Fibroblast of lung (primary cell): ENCODE measurements at regions not wholly inside any gene's neighbourhood (a gene's known extent, or its start where the extent isn't known, plus 50 kb on each side); places are given as distances from the start of the nearest gene placed in this dataset.
"Not testable (repeated sequence)": the region's sequence is repeated elsewhere in the genome, so short reads cannot be mapped to it uniquely, and the experiment has no call there.

Source experiments
- DNase-seq, 2 donors: peaks; one replicate each; pipeline versions ENCODE4 v3.0.0 to v3.0.0-alpha.2; 2010; ENCODE audit warnings: low read depth in 2 of 2
- H2AFZ ChIP-seq: 2 replicates; pipeline ENCODE4 v1.5.1; 2012; ENCODE audit warnings: low read length, control low read depth, inconsistent platforms
- H3K27ac ChIP-seq: 2 replicates; pipeline ENCODE4 v1.5.1; 2011; ENCODE audit warnings: low read length, control low read depth; ENCODE audit not compliant: insufficient read depth
- H3K27me3 ChIP-seq: 2 replicates; pipeline ENCODE4 v1.5.1; 2011; ENCODE audit warnings: mild to moderate bottlenecking, low read length; ENCODE audit not compliant: control insufficient read depth, insufficient read depth
- H3K36me3 ChIP-seq: 2 replicates; pipeline ENCODE4 v1.5.1; 2011; ENCODE audit warnings: low read length; ENCODE audit not compliant: control insufficient read depth, insufficient read depth
- H3K4me1 ChIP-seq: 2 replicates; pipeline ENCODE4 v1.5.1; 2011; ENCODE audit warnings: low read length; ENCODE audit not compliant: control insufficient read depth, insufficient read depth; ENCODE audit errors: extremely low read depth
- H3K4me2 ChIP-seq: 2 replicates; pipeline ENCODE4 v1.5.1; 2011; ENCODE audit warnings: low read length, control low read depth; ENCODE audit not compliant: insufficient read depth; ENCODE audit errors: extremely low read depth
- H3K4me3 ChIP-seq, 4 experiments: fragments of 200-600 bp in 1 of 4; sonication (generic) in 1 of 4; replicated peaks in 1 of 4; 2 replicates each; pipeline ENCODE4 v1.5.1; 2011 to 2016; ENCODE audit warnings: low read length in 4 of 4, low read depth in 3 of 4, mild to moderate bottlenecking in 3 of 4, control low read depth in 2 of 4, inconsistent platforms in 1 of 4, mixed read lengths in 1 of 4; ENCODE audit not compliant: insufficient read depth in 1 of 4; ENCODE audit errors: control extremely low read depth in 1 of 4
- H3K79me2 ChIP-seq: 2 replicates; pipeline ENCODE4 v1.5.1; 2012; ENCODE audit warnings: mild to moderate bottlenecking, low read length, inconsistent platforms; ENCODE audit not compliant: control insufficient read depth, insufficient read depth
- H3K9ac ChIP-seq: 2 replicates; pipeline ENCODE4 v1.5.1; 2011; ENCODE audit warnings: mild to moderate bottlenecking, low read length, control low read depth; ENCODE audit not compliant: insufficient read depth
- H3K9me3 ChIP-seq: 2 replicates; pipeline ENCODE4 v1.5.1; 2012; ENCODE audit warnings: low read depth, low read length; ENCODE audit not compliant: control insufficient read depth, insufficient read depth
- H4K20me1 ChIP-seq: 2 replicates; pipeline ENCODE4 v1.5.1; 2011; ENCODE audit warnings: low read length; ENCODE audit not compliant: control insufficient read depth, insufficient read depth; ENCODE audit errors: extremely low read depth
- CTCF ChIP-seq, 2 donors: IDR thresholded peaks in 1 of 2; conservative IDR thresholded peaks in 1 of 2; 1 replicate in 1 of 2; 2 replicates in 1 of 2; pipeline ENCODE4 v1.5.1; 2011 to 2012; ENCODE audit warnings: low read length in 2 of 2, control low read depth in 1 of 2, inconsistent platforms in 1 of 2, low read depth in 1 of 2, mild to moderate bottlenecking in 1 of 2
- EZH2 ChIP-seq: IDR thresholded peaks from 2 replicates; pipeline ENCODE4 v1.5.1; 2012; ENCODE audit warnings: low read length, control low read depth, mild to moderate bottlenecking; ENCODE audit errors: missing control alignments

GRCh38 chr4:85132117-85132516 is 165.6 kb upstream of the WDFY3 start:
- no peaks in the 10 kb centered on the region for H3K79me2 ChIP-seq
- H3K4me1 ChIP-seq = no peaks in the 10 kb centered on the region
- H4K20me1 ChIP-seq = no peaks in the 10 kb centered on the region

GRCh38 chr4:85132570-85132969 is 166.1 kb upstream of the WDFY3 start:
- Histone ChIP-seq H4K20me1 (no peaks in the 10 kb centered on the region), H3K4me2 (no peak overlapping the region), H3K27me3 (no peaks in the 10 kb centered on the region), H3K9me3 (no peaks in the 10 kb centered on the region), H3K27ac (no peak overlapping the region), H3K4me1 (no peaks in the 10 kb centered on the region), H2AFZ (no peak overlapping the region), H3K9ac (no peak overlapping the region), H3K4me3 (no peak overlapping the region), H3K79me2 (no peaks in the 10 kb centered on the region), H3K36me3 (no peaks in the 10 kb centered on the region)
- no peak for DNase-seq
- no peak for TF ChIP-seq CTCF (conservative IDR thresholded peaks at IDR 0.05 in 1 of 2, IDR thresholded peaks at IDR 0.05 in 1 of 2; ENCODE audit: low read depth in 1 of 2, low read length in 2 of 2)

More at GRCh38 chr4:85132117-85132516, 165.6 kb upstream of the WDFY3 start:
- Histone ChIP-seq H3K9me3 (no peaks in the 10 kb centered on the region), H3K27ac (no peak overlapping the region), H2AFZ (no peak overlapping the region), H3K4me3 (no peak overlapping the region), H3K4me2 (no peak overlapping the region), H3K9ac (no peak overlapping the region), H3K27me3 (no peaks in the 10 kb centered on the region), H3K36me3 (no peaks in the 10 kb centered on the region)
- DNase-seq = no peak
- TF ChIP-seq EZH2 (no peak), CTCF (conservative IDR thresholded peaks at IDR 0.05 in 1 of 2, IDR thresholded peaks at IDR 0.05 in 1 of 2; ENCODE audit: low read depth in 1 of 2, low read length in 2 of 2) (no peak)

GRCh38 chr4:85139749-85140148 is 173.3 kb upstream of the WDFY3 start:
- not testable (repeated sequence) for H3K79me2 ChIP-seq, H3K36me3 ChIP-seq, H3K27me3 ChIP-seq, H3K4me3 ChIP-seq, H3K4me2 ChIP-seq, H3K9me3 ChIP-seq, H3K9ac ChIP-seq, H3K27ac ChIP-seq, H4K20me1 ChIP-seq, DNase-seq, H2AFZ ChIP-seq, H3K4me1 ChIP-seq

- Histone ChIP-seq H3K79me2 (no peaks in the 10 kb centered on the region), H3K4me1 (no peaks in the 10 kb centered on the region), H3K36me3 (no peaks in the 10 kb centered on the region), H3K9ac (no peak overlapping the region), H3K27me3 (no peaks in the 10 kb centered on the region), H2AFZ (no peak overlapping the region), H3K27ac (no peak overlapping the region), H3K9me3 (no peaks in the 10 kb centered on the region), H3K4me3 (no peak overlapping the region), H4K20me1 (no peaks in the 10 kb centered on the region), H3K4me2 (no peak overlapping the region)
- no peak for DNase-seq
- TF ChIP-seq EZH2 = no peak
These were observed 176.0 kb upstream of the WDFY3 start for GRCh38 chr4:85142451-85142850.
